Smooth muscle cell (in vitro differentiated cells): ENCODE measurements at regions not wholly inside any gene's neighbourhood (a gene's known extent, or its start where the extent isn't known, plus 50 kb on each side); places are given as distances from the start of the nearest gene placed in this dataset.

Source experiments
- DNase-seq: peaks from one replicate; lab custom pipeline; 2025; ENCODE audit not compliant: unreplicated experiment; lab: John Stamatoyannopoulos, UW
- H2AFZ ChIP-seq: fragments of 200-600 bp; sonication (generic); 2 replicates; pipeline ENCODE4 v1.6.0; 2016; ENCODE audit warnings: antibody characterized with exemption, low read depth, mild to moderate bottlenecking
- H3F3A ChIP-seq: fragments of 200-600 bp; sonication (generic); 2 replicates; pipeline ENCODE4 v1.6.0; 2017; ENCODE audit warnings: antibody characterized with exemption, low read depth
- H3K27ac ChIP-seq: fragments of 200-600 bp; sonication (generic); 2 replicates; pipeline ENCODE4 v1.5.1; 2016; ENCODE audit warnings: low read depth, mild to moderate bottlenecking
- H3K27me3 ChIP-seq: fragments of 200-600 bp; sonication (generic); 2 replicates; pipeline ENCODE4 v1.6.1; 2016; ENCODE audit warnings: low read depth, mild to moderate bottlenecking
- H3K36me3 ChIP-seq: fragments of 200-600 bp; sonication (generic); 2 replicates; pipeline ENCODE4 v1.5.1; 2016; ENCODE audit warnings: low read depth
- H3K4me1 ChIP-seq: fragments of 200-600 bp; sonication (generic); 2 replicates; pipeline ENCODE4 v1.5.1; 2016; ENCODE audit warnings: low read depth
- H3K4me2 ChIP-seq: fragments of 200-600 bp; sonication (generic); 2 replicates; pipeline ENCODE4 v1.6.0; 2016; ENCODE audit warnings: mild to moderate bottlenecking
- H3K4me3 ChIP-seq: fragments of 200-600 bp; sonication (generic); 2 replicates; pipeline ENCODE4 v1.5.1; 2016; ENCODE audit warnings: mild to moderate bottlenecking
- H3K79me2 ChIP-seq: fragments of 200-600 bp; sonication (generic); 2 replicates; pipeline ENCODE4 v1.6.0; 2016; ENCODE audit warnings: low read depth, mild to moderate bottlenecking
- H3K9ac ChIP-seq: fragments of 200-600 bp; sonication (generic); 2 replicates; pipeline ENCODE4 v1.6.0; 2016; ENCODE audit warnings: low read depth
- H3K9me3 ChIP-seq: fragments of 200-600 bp; sonication (generic); replicated peaks from 2 replicates; pipeline ENCODE4 v1.5.1; 2016; ENCODE audit warnings: low read depth
- H4K20me1 ChIP-seq: fragments of 200-600 bp; sonication (generic); 2 replicates; pipeline ENCODE4 v1.6.0; 2016; ENCODE audit warnings: low read depth
- WGBS: methylation state at CpG from one replicate; pipeline ENCODE4 v1.1.7; 2016; ENCODE audit warnings: low lambda C conversion rate; 5-methylcytosine and 5-hydroxymethylcytosine counted together
- TF ChIP-seq, protein P1 (sequence below): fragments of 200-600 bp; sonication (generic); IDR thresholded peaks from 2 replicates; pipeline ENCODE4 v1.5.1; 2017; ENCODE audit warnings: borderline replicate concordance, mild to moderate bottlenecking, antibody characterized with exemption; ENCODE audit not compliant: insufficient read depth, poor library complexity, severe bottlenecking

DNA sequence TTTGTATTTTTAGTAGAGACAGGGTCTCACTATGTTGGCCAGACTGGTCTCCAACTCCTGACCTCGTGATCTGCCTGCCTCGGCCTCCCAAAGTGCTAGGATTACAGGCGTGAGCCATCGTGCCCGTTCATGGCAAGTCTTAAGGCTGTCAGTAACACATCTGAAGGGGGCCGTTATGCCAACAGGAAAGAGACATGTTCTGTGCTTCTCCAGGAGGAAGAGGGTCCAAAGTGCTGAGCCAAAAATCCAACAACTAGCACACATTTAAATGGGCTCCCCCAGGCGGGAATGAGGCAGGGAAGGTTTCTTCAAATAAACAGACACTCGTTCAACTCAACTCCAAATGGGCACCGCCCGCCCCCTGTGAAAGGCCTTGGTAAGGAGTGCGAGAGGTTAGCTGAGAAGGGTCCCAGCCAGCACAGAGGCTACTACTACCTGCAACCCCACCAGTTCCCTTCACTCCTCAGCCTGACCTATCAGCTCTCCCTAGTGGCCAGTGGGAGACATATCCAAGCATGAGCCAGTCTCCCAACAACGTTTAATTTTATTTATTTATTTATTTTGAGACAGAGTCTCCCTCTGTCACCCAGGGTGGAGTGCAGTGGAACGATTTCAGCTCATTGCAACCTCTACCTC is 84.1 kb upstream of the DMRT1 start:
- Histone ChIP-seq H3F3A (no peaks in the 10 kb centered on the region), H3K4me2 (no peak overlapping the region), H4K20me1 (no peaks in the 10 kb centered on the region), H3K4me1 (no peaks in the 10 kb centered on the region), H3K27ac (no peak overlapping the region), H3K4me3 (no peak overlapping the region), H2AFZ (no peak overlapping the region), H3K27me3 (no peaks in the 10 kb centered on the region), H3K36me3 (no peaks in the 10 kb centered on the region), H3K9me3 (no peaks in the 10 kb centered on the region), H3K9ac (no peak overlapping the region), H3K79me2 (no peaks in the 10 kb centered on the region)
- no peak for DNase-seq
- TF ChIP-seq, protein P1, sequence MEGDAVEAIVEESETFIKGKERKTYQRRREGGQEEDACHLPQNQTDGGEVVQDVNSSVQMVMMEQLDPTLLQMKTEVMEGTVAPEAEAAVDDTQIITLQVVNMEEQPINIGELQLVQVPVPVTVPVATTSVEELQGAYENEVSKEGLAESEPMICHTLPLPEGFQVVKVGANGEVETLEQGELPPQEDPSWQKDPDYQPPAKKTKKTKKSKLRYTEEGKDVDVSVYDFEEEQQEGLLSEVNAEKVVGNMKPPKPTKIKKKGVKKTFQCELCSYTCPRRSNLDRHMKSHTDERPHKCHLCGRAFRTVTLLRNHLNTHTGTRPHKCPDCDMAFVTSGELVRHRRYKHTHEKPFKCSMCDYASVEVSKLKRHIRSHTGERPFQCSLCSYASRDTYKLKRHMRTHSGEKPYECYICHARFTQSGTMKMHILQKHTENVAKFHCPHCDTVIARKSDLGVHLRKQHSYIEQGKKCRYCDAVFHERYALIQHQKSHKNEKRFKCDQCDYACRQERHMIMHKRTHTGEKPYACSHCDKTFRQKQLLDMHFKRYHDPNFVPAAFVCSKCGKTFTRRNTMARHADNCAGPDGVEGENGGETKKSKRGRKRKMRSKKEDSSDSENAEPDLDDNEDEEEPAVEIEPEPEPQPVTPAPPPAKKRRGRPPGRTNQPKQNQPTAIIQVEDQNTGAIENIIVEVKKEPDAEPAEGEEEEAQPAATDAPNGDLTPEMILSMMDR: peak; percentile 47
- 72% methylated on average over 13 of the region's 13 CpGs for WGBS

DNA sequence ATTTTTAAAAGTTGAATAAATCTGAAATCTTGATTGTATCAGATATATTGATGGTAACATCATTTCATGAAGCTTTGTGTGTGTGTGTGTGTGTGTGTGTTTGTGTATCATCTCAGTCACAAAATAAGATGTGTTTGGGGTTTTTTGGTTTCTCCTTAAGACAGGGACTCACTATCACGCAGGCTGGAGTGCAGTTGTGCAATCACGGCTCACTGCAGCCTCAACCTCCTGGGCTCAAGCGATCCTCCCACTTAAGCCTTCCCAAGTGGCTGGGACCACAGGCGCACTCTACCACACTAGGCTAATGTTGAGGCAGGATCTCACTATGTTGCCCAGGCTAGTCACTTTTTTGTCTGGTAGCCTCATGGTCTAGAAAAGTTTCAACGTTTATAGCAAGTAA is 83.4 kb upstream of the DMRT1 start:
- no peaks in the 10 kb centered on the region for H3K36me3 ChIP-seq

GRCh38 chr9:759541-759940 is 82.0 kb upstream of the DMRT1 start:
- no peaks in the 10 kb centered on the region for H3K4me1 ChIP-seq
- no peaks in the 10 kb centered on the region for H3K36me3 ChIP-seq
- TF ChIP-seq, protein P1: no peak
- no peak overlapping the region for H3K9ac ChIP-seq
- H3K4me2 ChIP-seq: no peak overlapping the region
- no peak for DNase-seq
- no peak overlapping the region for H3K4me3 ChIP-seq
- H2AFZ ChIP-seq: no peak overlapping the region
- H3K79me2 ChIP-seq: no peaks in the 10 kb centered on the region
- 89% methylated on average over 8 of the region's 8 CpGs for WGBS
- H3K9me3 ChIP-seq: no peaks in the 10 kb centered on the region
- no peaks in the 10 kb centered on the region for H4K20me1 ChIP-seq
- no peaks in the 10 kb centered on the region for H3F3A ChIP-seq
- H3K27me3 ChIP-seq: no peaks in the 10 kb centered on the region
- H3K27ac ChIP-seq: no peak overlapping the region

More for the DNA sequence above, 83.4 kb upstream of the DMRT1 start:
- no peak overlapping the region for H3K4me2 ChIP-seq
- no peak for DNase-seq
- H2AFZ ChIP-seq: no peak overlapping the region
- no peaks in the 10 kb centered on the region for H3F3A ChIP-seq
- no peaks in the 10 kb centered on the region for H3K79me2 ChIP-seq
- no peaks in the 10 kb centered on the region for H3K27me3 ChIP-seq
- H3K9me3 ChIP-seq: no peaks in the 10 kb centered on the region
- no peak overlapping the region for H3K27ac ChIP-seq
- TF ChIP-seq, protein P1: no peak
- H3K4me3 ChIP-seq: no peak overlapping the region
- H3K9ac ChIP-seq: no peak overlapping the region
- H3K4me1 ChIP-seq: no peaks in the 10 kb centered on the region
- no peaks in the 10 kb centered on the region for H4K20me1 ChIP-seq
- WGBS: 84% methylated on average over 5 of the region's 5 CpGs
